ENCODE measurements at regions not wholly inside any gene's neighbourhood (a gene's known extent, or its start where the extent isn't known, plus 50 kb on each side); places are given as distances from the start of the nearest gene placed in this dataset.
"Not testable (repeated sequence)": the region's sequence is repeated elsewhere in the genome, so short reads cannot be mapped to it uniquely, and the experiment has no call there.

DNA sequence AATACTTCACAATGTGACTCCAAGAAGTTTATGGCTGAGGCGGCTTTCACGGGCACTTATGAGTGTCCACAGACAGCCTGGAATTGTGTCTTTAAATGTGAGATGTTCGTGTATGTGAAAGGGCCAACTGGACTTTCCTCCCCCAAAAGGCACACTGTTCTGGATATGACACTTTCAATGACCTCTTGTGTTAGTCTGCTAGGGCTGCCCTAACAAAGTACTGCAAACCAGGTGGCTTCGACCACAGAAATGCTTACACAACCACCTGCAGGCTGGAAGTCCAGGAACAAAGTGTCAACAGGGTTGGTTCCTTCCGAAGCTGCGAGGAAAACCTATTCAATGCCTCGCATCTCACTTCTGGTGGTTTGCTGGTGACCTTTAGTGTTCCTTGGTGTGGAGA, 281.7 kb downstream of the ANAPC1 start:
- DNase-seq: not testable (repeated sequence)

GRCh38 chr2:111605798-111606197, 278.2 kb downstream of the ANAPC1 start:
- not testable (repeated sequence) for DNase-seq

DNA sequence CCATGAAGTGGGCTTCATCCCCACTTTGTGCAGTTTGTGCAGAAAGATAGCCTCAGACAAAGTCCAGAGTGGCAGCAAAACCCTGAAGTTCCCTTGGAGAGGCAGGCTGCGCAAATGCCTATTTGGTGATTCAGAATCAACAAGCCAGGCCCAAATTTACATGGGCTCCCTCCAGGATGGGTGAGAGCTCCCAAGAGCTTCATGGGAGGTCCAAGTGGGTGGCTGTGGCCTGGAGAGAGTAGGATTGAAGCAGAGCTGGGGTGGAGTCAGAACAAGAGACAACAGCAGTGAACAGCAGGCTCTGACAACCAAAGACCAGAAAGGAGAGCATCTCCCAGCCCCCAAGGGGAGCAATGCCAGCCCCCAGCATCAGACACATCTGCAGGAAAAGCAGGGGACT, 277.4 kb downstream of the ANAPC1 start:
- DNase-seq: not testable (repeated sequence)

DNA sequence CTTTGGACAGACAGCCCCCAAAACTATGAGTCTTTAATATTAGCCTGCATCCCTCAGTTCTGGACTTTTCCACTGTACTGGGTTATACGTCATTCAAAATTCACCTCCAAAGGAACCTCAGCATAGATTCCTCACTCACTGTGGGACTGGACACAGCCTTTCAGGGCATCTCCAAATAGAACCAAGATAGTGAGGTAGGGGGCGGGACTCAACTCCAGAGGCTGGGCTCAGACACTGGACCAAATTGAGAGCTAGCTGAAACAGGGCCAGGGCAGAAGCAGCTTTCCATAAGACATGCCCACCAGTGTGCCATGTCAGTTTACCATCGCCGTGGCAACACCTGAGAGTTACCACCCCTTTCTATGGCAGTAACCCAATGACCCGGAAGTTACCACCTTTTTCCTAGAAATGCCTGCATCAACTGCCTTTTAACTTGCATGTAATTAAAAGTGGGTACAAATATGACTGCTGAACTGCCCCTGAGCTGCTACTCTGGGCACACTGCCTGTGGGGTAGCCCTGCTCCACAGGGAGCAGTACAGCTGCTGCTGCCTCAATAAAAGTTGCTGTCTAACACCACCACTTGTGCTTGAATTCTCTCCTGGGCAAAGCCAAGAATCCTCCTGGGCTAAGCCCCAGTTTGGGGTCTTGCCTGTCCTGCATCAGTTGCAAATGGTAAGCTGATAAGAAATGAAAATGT, 274.7 kb downstream of the ANAPC1 start:
- DNase-seq: not testable (repeated sequence)

DNA sequence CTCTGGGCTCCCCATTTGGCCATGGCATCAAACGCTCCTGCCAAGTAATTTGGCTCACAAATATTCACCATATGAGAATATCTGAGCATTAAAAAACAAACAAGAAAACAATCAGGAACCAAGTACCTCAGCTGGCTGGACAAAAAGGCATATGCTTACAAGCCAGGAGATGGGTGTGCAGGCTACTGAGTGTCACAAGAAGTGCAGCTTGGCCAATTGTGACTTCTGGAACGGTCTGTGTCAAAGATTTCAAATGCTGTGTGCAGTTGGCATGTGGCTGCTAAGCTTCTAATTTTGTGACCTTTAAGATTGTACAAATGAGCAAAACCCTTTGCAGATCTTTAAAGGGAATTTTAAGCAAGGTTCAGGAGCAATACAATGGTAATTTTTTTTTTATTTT, 274.0 kb downstream of the ANAPC1 start:
- DNase-seq: not testable (repeated sequence)

- DNase-seq: no peak
These were observed 267.3 kb downstream of the ANAPC1 start for GRCh38 chr2:111616651-111617218.

DNA sequence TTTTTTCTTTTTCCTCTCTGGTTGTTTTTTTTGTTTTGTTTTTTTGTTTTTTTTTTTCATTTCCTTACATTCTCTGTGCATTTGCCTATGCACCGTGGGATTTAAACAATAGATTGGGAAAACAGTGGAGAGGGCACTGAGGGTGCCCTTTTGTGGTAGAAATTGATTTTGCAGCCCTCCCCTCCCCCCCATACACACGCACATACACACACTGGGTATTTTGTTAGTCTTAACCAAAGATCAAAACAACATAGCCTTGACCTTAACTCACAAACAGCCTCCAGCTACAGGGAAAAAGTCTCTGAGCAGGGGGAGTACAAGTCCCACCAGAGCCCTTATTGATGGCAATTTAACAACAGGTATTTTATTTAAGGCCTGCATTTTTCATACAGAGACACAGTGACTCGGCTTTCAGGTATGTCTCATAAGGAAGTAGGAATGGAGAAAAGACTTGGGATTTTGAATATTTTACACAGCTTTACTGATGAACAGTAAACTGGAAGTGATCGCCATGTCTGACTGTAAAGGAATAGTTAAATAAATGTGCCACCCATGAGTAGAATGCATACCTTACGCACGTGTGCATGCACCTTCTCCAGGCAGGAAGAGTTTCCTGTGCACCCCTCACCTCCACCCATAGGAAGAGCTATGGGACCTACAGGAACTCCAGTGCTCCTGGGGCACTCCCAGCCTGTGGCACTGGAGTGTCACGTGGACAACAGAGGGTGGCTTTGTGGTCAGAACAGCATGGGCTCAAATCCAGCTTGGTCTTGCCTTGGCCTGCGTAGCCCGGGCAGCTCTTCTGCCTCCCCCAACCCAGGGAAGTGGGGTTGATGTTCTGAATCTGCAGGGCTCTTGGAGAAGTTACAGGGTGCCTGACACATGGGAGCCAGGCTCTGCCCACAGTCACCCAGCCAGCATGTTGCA, 266.4 kb downstream of the ANAPC1 start:
- peak; percentile 19 for DNase-seq

- DNase-seq: no peak
These were observed 265.6 kb downstream of the ANAPC1 start for GRCh38 chr2:111618226-111618977.

GRCh38 chr2:111618978-111619902, 264.8 kb downstream of the ANAPC1 start:
- DNase-seq: peak; percentile 79

DNA sequence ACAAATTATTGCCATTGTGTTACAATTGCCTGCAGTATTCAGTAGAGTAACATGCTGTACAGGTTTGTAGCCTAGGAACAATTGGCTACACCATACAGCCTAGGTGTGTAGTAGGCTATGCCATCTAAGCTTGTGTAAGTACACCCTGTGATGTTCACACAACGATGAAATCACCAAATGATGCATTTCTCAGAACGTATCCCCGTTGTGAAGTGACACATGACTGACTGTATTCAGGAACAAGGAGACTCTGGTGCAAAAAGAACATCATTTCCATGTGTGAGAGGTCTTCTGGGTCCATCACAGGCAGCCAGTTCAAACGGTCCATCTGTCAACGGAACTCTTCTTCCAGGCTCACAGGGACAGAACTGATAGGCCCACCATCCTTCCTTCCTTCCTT, 263.7 kb downstream of the ANAPC1 start:
- DNase-seq: peak; percentile 55

GRCh38 chr2:111622859-111623258, 261.1 kb downstream of the ANAPC1 start:
- DNase-seq: no peak

GRCh38 chr2:111623380-111623779, 260.6 kb downstream of the ANAPC1 start:
- no peak for DNase-seq

DNA sequence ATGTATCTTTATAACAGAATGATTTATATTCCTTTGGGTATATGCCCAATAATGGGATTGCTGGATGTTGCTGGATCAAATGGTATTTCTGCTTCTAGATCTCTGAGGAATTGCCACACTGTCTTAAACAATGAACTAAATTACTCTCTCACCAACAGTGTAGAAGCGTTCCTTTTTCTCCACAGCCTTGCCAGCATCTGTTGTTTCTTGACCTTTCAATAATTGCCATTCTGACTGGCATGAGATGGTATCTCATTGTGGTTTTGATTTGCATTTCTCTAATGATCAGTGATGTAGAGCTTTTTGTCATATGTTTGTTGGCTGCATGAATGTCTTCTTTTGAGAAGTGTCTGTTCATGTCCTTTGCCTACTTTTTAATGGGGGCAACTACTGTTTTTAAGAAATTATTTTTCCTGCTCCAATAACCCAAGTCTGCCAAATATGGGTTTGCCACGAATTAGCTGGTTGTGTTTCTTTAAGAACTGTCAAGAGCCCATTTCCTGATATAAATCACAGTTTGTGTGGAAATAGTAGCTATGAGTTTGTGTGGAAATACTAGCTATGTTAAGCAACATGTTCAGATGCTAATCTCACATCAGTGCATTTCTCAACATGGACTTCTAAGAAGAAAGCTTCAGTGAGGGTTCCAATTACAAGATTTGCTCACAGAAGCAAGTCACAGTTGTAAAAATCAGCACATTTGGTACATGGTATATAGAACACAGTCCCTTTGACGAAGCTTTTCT, 259.4 kb downstream of the ANAPC1 start:
- DNase-seq: peak; percentile 91

DNA sequence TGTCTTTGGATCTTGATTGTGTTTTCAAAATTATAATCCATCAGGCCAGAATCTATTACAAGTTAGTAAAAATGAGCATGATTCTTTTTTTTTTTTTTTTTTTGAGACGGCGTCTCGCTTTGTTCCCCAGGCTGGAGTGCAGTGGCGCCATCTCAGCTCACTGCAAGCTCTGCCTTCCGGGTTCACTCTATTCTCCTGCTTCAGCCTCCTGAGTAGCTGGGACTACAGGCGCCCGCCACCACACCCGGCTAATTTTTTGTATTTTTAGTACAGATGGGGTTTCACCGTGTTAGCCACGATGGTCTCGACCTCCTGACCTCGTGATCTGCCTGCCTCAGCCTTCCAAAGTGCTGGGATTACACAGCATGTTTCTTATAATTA, 258.8 kb downstream of the ANAPC1 start:
- DNase-seq: not testable (repeated sequence)

- DNase-seq: no peak
These were observed 257.7 kb downstream of the ANAPC1 start for GRCh38 chr2:111626037-111626864.

GRCh38 chr2:111626865-111627163, 257.2 kb downstream of the ANAPC1 start:
- DNase-seq: no peak

GRCh38 chr2:111627256-111627655, 256.7 kb downstream of the ANAPC1 start:
- DNase-seq: no peak

DNA sequence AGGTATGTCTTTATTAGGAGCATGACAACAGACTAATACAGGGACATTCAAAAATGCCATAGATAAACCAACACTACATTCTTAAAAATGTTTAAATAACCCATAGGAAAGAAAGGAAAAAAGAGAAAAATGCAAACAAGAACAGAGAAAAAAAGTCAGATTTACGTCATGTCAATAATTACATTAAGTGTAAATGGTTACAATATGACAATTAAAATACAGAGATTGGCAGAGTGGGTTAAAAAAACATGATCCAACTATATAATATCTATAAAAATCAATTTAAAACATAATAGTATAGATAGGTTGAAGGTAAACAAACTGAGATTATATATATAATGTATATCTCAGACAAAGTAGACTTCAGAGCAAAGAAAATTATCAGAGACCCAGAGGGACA, 255.8 kb downstream of the ANAPC1 start:
- no peak for DNase-seq

- DNase-seq: no peak
These were observed 254.0 kb downstream of the ANAPC1 start for GRCh38 chr2:111629983-111630382.

- peak; percentile 68 for DNase-seq
These were observed 251.3 kb downstream of the ANAPC1 start for GRCh38 chr2:111632661-111633060.

Data from inflammatory macrophage treated with lipopolysaccharide for 4 hours (primary cell).